ENCODE measurements at regions not wholly inside any gene's neighbourhood (a gene's known extent, or its start where the extent isn't known, plus 50 kb on each side); places are given as distances from the start of the nearest gene placed in this dataset.

DNA sequence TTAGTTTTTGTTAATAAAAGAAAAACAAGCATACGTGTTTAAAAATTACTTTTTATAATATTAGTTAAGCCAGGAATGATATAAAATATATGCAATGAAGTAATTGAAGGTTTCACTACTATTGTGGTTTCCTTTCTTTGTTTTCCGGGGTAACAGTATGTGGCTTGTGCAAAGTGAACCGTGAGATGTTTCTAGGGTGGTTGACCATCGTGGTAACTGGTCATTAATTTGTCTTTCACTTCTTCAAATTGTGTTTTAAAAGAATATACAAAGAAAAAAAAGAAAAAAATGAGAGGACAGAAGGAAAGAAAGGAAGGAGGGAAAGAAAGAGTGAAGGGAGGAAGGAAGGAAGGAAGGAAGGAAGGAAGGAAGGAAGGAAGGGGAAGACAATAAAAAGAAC lies 330.1 kb upstream of the CPXCR1 start (continued):
- no peak for TF ChIP-seq ZNF423 (CRISPR knock-in tag; IDR thresholded peaks at IDR 0.05)

DNA sequence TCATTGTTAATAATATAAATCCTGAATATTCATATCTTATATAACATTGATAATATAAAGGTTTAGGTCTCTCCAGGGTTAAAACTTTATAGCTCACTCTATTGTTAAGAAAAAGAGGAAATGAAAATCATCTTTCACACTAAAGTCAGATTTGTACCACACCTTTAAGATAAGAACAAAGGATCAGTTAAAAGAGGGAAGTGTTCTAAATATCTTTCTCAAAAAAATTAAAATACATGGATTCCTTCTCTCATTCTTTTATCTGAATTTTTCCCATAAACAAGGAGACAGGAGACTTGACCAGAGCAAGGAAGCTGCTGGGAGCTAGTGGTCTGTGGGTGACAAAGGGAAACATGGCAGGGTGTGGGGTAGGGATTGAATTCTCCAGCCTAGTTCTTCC lies 323.0 kb upstream of the CPXCR1 start:
- H3K9me3 Mint-ChIP-seq: peaks cover 4% of the 10 kb centered on the region; the same call in 1 of the 2 replicates
- CTCF ChIA-PET: no interaction called here
- TF ChIP-seq, protein P1, sequence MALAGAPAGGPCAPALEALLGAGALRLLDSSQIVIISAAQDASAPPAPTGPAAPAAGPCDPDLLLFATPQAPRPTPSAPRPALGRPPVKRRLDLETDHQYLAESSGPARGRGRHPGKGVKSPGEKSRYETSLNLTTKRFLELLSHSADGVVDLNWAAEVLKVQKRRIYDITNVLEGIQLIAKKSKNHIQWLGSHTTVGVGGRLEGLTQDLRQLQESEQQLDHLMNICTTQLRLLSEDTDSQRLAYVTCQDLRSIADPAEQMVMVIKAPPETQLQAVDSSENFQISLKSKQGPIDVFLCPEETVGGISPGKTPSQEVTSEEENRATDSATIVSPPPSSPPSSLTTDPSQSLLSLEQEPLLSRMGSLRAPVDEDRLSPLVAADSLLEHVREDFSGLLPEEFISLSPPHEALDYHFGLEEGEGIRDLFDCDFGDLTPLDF (CRISPR knock-in tag; IDR thresholded peaks at IDR 0.05): no peak
- TF ChIP-seq RELA (CRISPR knock-in tag; IDR thresholded peaks at IDR 0.05; ENCODE audit: borderline replicate concordance) (no peak), GABPB1 (CRISPR knock-in tag; IDR thresholded peaks at IDR 0.05) (no peak), HMGA2 (CRISPR knock-in tag; IDR thresholded peaks at IDR 0.05) (no peak), RORB (CRISPR knock-in tag; IDR thresholded peaks at IDR 0.05) (no peak), OVOL2 (CRISPR knock-in tag; IDR thresholded peaks at IDR 0.05; ENCODE audit: borderline replicate concordance) (no peak), ZNF396 (CRISPR knock-in tag; IDR thresholded peaks at IDR 0.05; ENCODE audit: borderline replicate concordance) (no peak), TP53 (CRISPR knock-in tag; IDR thresholded peaks at IDR 0.05) (no peak), SOX15 (CRISPR knock-in tag; IDR thresholded peaks at IDR 0.05) (no peak), CBFB (CRISPR knock-in tag; IDR thresholded peaks at IDR 0.05; ENCODE audit: low read depth) (no peak), ESRRA (CRISPR knock-in tag; IDR thresholded peaks at IDR 0.05; ENCODE audit: borderline replicate concordance) (no peak)
- TF ChIP-seq, protein P2, sequence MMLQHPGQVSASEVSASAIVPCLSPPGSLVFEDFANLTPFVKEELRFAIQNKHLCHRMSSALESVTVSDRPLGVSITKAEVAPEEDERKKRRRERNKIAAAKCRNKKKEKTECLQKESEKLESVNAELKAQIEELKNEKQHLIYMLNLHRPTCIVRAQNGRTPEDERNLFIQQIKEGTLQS (CRISPR knock-in tag; conservative IDR thresholded peaks at IDR 0.05): no peak
- TF ChIP-seq, protein P3, sequence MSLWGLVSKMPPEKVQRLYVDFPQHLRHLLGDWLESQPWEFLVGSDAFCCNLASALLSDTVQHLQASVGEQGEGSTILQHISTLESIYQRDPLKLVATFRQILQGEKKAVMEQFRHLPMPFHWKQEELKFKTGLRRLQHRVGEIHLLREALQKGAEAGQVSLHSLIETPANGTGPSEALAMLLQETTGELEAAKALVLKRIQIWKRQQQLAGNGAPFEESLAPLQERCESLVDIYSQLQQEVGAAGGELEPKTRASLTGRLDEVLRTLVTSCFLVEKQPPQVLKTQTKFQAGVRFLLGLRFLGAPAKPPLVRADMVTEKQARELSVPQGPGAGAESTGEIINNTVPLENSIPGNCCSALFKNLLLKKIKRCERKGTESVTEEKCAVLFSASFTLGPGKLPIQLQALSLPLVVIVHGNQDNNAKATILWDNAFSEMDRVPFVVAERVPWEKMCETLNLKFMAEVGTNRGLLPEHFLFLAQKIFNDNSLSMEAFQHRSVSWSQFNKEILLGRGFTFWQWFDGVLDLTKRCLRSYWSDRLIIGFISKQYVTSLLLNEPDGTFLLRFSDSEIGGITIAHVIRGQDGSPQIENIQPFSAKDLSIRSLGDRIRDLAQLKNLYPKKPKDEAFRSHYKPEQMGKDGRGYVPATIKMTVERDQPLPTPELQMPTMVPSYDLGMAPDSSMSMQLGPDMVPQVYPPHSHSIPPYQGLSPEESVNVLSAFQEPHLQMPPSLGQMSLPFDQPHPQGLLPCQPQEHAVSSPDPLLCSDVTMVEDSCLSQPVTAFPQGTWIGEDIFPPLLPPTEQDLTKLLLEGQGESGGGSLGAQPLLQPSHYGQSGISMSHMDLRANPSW (CRISPR knock-in tag; conservative IDR thresholded peaks at IDR 0.05; ENCODE audit: low read depth): no peak
- TF ChIP-seq, protein P4, sequence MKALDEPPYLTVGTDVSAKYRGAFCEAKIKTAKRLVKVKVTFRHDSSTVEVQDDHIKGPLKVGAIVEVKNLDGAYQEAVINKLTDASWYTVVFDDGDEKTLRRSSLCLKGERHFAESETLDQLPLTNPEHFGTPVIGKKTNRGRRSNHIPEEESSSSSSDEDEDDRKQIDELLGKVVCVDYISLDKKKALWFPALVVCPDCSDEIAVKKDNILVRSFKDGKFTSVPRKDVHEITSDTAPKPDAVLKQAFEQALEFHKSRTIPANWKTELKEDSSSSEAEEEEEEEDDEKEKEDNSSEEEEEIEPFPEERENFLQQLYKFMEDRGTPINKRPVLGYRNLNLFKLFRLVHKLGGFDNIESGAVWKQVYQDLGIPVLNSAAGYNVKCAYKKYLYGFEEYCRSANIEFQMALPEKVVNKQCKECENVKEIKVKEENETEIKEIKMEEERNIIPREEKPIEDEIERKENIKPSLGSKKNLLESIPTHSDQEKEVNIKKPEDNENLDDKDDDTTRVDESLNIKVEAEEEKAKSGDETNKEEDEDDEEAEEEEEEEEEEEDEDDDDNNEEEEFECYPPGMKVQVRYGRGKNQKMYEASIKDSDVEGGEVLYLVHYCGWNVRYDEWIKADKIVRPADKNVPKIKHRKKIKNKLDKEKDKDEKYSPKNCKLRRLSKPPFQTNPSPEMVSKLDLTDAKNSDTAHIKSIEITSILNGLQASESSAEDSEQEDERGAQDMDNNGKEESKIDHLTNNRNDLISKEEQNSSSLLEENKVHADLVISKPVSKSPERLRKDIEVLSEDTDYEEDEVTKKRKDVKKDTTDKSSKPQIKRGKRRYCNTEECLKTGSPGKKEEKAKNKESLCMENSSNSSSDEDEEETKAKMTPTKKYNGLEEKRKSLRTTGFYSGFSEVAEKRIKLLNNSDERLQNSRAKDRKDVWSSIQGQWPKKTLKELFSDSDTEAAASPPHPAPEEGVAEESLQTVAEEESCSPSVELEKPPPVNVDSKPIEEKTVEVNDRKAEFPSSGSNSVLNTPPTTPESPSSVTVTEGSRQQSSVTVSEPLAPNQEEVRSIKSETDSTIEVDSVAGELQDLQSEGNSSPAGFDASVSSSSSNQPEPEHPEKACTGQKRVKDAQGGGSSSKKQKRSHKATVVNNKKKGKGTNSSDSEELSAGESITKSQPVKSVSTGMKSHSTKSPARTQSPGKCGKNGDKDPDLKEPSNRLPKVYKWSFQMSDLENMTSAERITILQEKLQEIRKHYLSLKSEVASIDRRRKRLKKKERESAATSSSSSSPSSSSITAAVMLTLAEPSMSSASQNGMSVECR (CRISPR knock-in tag; IDR thresholded peaks at IDR 0.05; ENCODE audit: borderline replicate concordance): no peak
- TF ChIP-seq, protein P5, sequence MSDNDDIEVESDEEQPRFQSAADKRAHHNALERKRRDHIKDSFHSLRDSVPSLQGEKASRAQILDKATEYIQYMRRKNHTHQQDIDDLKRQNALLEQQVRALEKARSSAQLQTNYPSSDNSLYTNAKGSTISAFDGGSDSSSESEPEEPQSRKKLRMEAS (CRISPR knock-in tag; IDR thresholded peaks at IDR 0.05): no peak
- H3K4me3 Mint-ChIP-seq: no peak overlapping the region
- DNase-seq (ENCODE audit: low spot score): no peak
- H3K27ac Mint-ChIP-seq: no peak overlapping the region
- H3K27me3 Mint-ChIP-seq (ENCODE audit: low read depth): no peaks in the 10 kb centered on the region
- no peak for ATAC-seq
- POLR2A ChIA-PET: no interaction called here
- no peaks in the 10 kb centered on the region for H3K36me3 Mint-ChIP-seq
- H3K4me1 Mint-ChIP-seq: peaks cover 3% of the 10 kb centered on the region; the same call in 1 of the 2 replicates

DNA sequence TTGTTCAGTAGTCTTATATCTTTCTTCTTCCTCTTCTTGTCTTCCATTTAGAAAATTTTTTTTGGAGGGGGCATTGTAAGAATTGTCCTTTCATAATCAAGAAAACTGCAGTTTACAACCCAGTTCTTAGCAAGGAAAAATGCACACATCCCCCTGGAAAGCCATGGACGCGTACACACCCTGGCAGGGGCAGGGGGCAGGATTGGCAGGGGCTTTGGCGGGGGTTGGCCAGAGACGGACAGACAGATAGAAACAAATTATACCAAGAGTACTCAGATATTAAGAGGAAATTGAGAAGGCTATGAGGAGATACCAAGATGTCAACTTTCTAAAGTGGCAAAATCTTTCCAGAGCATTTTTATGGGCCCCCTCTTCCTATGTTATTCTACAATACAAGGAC lies 322.5 kb upstream of the CPXCR1 start:
- Mint-ChIP-seq H3K36me3 (no peaks in the 10 kb centered on the region), H3K9me3 (peaks cover 4% of the 10 kb centered on the region; the same call in 1 of the 2 replicates), H3K4me1 (peaks cover 3% of the 10 kb centered on the region; the same call in 1 of the 2 replicates), H3K27ac (no peak overlapping the region), H3K27me3 (ENCODE audit: low read depth) (no peaks in the 10 kb centered on the region), H3K4me3 (no peak overlapping the region)
- no peak for ATAC-seq
- POLR2A ChIA-PET: no interaction called here
- CTCF ChIA-PET: no interaction called here
- TF ChIP-seq, protein P5 (CRISPR knock-in tag; IDR thresholded peaks at IDR 0.05): no peak
- TF ChIP-seq GTF2I (CRISPR knock-in tag; conservative IDR thresholded peaks at IDR 0.05) (no peak), ZNF317 (CRISPR knock-in tag; IDR thresholded peaks at IDR 0.05; ENCODE audit: borderline replicate concordance, low read depth) (no peak), MYBL2 (CRISPR knock-in tag; IDR thresholded peaks at IDR 0.05) (no peak), SMAD3 (CRISPR knock-in tag; IDR thresholded peaks at IDR 0.05; ENCODE audit: borderline replicate concordance) (no peak), GRHL2 (CRISPR knock-in tag; IDR thresholded peaks at IDR 0.05; ENCODE audit: insufficient replicate concordance, severe bottlenecking) (no peak), NFATC4 (CRISPR knock-in tag; IDR thresholded peaks at IDR 0.05) (no peak), FOXP1 (CRISPR knock-in tag; IDR thresholded peaks at IDR 0.05; ENCODE audit: borderline replicate concordance) (no peak), ZNF138 (CRISPR knock-in tag; conservative IDR thresholded peaks at IDR 0.05) (no peak)
- TF ChIP-seq, protein P6, sequence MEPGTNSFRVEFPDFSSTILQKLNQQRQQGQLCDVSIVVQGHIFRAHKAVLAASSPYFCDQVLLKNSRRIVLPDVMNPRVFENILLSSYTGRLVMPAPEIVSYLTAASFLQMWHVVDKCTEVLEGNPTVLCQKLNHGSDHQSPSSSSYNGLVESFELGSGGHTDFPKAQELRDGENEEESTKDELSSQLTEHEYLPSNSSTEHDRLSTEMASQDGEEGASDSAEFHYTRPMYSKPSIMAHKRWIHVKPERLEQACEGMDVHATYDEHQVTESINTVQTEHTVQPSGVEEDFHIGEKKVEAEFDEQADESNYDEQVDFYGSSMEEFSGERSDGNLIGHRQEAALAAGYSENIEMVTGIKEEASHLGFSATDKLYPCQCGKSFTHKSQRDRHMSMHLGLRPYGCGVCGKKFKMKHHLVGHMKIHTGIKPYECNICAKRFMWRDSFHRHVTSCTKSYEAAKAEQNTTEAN (CRISPR knock-in tag; IDR thresholded peaks at IDR 0.05): no peak
- no peak for DNase-seq (ENCODE audit: low spot score)

Measured in WTC11 (cell line).